ENCODE measurements at regions not wholly inside any gene's neighbourhood (a gene's known extent, or its start where the extent isn't known, plus 50 kb on each side); places are given as distances from the start of the nearest gene placed in this dataset.

DNA sequence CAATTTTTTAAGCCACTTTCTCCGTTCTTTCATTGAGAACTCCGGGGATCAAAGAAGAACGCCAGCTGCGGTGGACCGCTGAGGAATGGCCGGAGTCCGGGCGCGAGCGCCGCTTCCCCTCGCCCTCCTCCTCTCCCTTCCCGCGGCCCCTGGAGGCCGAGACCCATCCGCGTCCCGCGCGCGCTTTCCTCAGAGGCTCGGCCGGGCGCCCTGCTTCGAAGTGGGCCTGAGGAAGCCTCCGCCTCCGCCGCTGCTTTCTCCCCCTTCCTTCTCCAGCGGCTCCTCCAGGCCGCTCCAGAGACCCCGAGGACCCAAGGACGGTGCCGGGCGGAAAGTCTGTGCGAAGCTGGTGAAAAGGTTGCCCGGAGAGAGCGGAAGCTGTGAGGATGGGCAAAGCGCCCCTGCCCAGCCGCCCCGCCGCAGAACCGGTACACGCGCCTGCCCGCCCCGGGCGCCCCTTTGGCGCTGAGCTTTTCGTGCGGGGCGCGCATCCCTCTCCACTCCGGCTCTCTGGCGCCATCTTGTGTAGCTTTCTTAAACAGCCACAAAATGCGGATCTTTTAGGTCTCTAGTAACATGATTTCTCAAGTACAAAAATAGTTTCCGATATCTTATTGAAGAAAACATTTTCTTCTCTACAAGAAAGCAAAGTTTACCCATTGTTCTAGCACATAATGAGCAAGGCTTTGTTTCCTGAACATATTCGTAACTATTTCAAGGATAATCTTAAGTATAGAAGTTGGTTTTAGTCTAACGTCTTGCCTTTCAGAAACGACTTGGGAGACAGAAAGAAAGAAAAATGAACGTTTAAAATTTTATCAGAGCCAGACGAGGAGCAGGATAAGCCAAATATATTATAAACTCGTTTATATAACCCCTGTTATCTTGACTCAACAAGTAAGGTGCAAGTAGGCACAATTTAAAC, 59.2 kb upstream of the FAM174B start:
- DNase-seq (ENCODE audit: low read depth), result no peak
- peak; percentile 89 for TF ChIP-seq CTCF (conservative IDR thresholded peaks at IDR 0.05; ENCODE audit: low read depth, low read length)
- peak overlapping the region; percentile 65 for H3K4me3 ChIP-seq (ENCODE audit: low read depth, low read length)

GRCh38 chr15:92715758-92716157, 60.2 kb upstream of the FAM174B start:
- no peak for TF ChIP-seq CTCF (conservative IDR thresholded peaks at IDR 0.05; ENCODE audit: low read depth, low read length)
- DNase-seq (ENCODE audit: low read depth), result no peak
- no peak overlapping the region for H3K4me3 ChIP-seq (ENCODE audit: low read depth, low read length)

GRCh38 chr15:92719021-92719420, 63.4 kb upstream of the FAM174B start:
- no peak for TF ChIP-seq CTCF (conservative IDR thresholded peaks at IDR 0.05; ENCODE audit: low read depth, low read length)
- no peak overlapping the region for H3K4me3 ChIP-seq (ENCODE audit: low read depth, low read length)
- no peak for DNase-seq (ENCODE audit: low read depth)

- no peak for DNase-seq (ENCODE audit: low read depth)
- TF ChIP-seq CTCF (conservative IDR thresholded peaks at IDR 0.05; ENCODE audit: low read depth, low read length), result no peak
- H3K4me3 ChIP-seq (ENCODE audit: low read depth, low read length), result no peak overlapping the region
These were observed 68.6 kb upstream of the FAM174B start for GRCh38 chr15:92724144-92724543.

DNA sequence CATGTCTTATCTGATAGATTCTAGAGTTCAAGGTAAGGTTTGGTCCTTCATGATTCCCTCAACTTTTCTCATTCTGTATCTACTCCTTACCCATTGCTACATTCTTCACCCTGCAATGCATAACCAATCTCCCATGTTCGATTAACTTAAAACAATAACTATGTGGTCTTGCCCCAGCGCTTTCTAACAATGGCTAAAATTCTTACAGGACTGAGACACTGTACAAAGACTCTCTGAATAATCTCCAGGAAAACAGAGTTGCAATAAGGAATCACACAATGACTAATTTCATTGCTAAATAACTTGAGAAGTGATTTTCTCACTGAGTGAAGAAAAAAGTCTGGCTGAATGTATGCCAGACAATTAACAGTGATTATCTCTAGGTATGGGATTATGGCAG, 69.6 kb upstream of the FAM174B start:
- H3K4me3 ChIP-seq (ENCODE audit: low read depth, low read length), result no peak overlapping the region
- peak; percentile 87 for DNase-seq (ENCODE audit: low read depth)
- TF ChIP-seq CTCF (conservative IDR thresholded peaks at IDR 0.05; ENCODE audit: low read depth, low read length), result no peak

DNA sequence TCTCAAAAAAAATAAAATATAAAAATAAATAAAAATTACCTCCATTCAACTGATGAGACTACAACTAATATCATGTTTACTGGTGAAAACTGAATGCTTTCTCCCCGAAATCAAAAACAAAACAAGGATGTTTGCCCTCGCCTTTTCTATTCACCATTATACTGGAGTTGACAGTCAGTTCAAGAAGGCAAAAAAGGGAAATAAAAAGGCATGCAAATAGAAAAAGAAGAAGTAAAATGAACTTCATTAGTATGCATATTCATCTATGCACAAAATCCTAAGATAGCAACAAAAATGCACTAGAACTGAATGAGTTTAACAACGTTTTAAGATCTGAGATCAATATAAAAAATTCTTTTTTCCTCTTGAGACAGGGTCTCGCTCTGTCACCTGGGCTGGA, 72.7 kb upstream of the FAM174B start:
- TF ChIP-seq CTCF (conservative IDR thresholded peaks at IDR 0.05; ENCODE audit: low read depth, low read length), result no peak
- DNase-seq (ENCODE audit: low read depth), result no peak

More for the DNA sequence above, 72.7 kb upstream of the FAM174B start:
- no peak overlapping the region for H3K4me3 ChIP-seq (ENCODE audit: low read depth, low read length)
